ENCODE measurements at regions not wholly inside any gene's neighbourhood (a gene's known extent, or its start where the extent isn't known, plus 50 kb on each side); places are given as distances from the start of the nearest gene placed in this dataset.

- no peak for TF ChIP-seq CTCF (IDR thresholded peaks at IDR 0.05; ENCODE audit: insufficient read depth, low read length)
- no peak for TF ChIP-seq POLR2AphosphoS5 (IDR thresholded peaks at IDR 0.05; ENCODE audit: low read depth)
- no peak for TF ChIP-seq REST (IDR thresholded peaks at IDR 0.05; ENCODE audit: insufficient replicate concordance, low read depth)
- no peak for TF ChIP-seq GABPA (IDR thresholded peaks at IDR 0.05; ENCODE audit: low read depth)
- no peak for TF ChIP-seq SPI1 (IDR thresholded peaks at IDR 0.05; ENCODE audit: borderline replicate concordance, low read depth)
Measured at GRCh38 chr16:65422934-65423333, 301.1 kb upstream of the CDH11 start.
